ENCODE measurements at regions not wholly inside any gene's neighbourhood (a gene's known extent, or its start where the extent isn't known, plus 50 kb on each side); places are given as distances from the start of the nearest gene placed in this dataset.
"Not testable (repeated sequence)": the region's sequence is repeated elsewhere in the genome, so short reads cannot be mapped to it uniquely, and the experiment has no call there.

DNA sequence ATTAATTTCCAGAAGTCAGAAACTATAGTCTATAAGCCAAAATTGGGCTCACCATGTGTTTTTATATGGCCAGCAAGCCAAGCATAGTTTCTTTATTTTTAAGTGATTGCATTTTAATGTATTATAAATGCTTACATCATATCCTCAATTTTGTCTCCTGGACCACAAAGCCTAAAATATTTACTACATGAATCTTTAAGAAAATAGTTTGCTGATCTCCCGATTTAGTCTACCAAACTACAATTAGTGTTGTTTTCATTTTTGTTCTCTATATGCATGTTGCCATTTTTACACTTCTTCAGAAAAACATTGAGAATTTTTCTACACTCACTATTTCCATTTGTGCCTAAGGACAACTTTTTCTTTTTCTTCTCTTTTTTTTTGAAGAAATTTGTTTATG lies 954.5 kb upstream of the ADAMTS5 start:
- DNase-seq: not testable (repeated sequence)

DNA sequence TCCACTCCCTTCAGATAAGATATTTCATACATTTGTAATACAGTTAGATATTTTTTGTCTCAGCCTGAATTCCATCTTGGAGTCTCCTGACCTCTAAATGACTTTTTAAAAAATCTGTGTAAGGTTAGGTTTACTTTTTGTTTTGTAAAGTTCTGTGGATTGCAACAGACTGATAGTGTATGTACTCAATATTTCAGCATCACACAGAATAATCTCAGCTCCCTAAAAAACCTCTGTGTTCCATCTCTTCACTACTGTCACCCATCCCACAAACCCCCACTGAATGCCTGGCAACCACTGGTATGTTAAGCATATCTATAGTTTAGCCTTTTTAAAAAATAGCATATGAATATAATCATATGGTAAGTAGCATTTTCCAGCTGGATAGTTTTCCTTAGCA lies 951.1 kb upstream of the ADAMTS5 start:
- DNase-seq: not testable (repeated sequence)

DNA sequence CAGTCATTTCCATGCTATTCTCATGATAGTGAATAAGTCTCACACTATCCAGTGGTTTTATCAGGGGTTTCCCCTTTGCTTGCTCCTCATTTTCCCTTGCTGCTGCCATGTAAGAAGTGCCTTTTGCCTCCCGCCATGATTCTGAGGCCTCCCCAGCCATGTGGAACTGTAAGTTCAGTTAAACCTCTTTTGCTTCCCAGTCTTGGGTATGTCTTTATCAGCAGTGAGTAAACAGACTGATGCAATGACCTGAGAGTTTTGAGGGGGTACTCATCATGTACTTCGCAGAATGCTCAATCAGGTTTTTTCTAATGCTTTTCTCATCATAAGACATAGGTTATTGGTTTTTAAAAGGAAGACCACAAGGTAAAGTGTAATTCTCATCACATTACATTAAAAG lies 949.4 kb upstream of the ADAMTS5 start:
- DNase-seq: not testable (repeated sequence)

DNA sequence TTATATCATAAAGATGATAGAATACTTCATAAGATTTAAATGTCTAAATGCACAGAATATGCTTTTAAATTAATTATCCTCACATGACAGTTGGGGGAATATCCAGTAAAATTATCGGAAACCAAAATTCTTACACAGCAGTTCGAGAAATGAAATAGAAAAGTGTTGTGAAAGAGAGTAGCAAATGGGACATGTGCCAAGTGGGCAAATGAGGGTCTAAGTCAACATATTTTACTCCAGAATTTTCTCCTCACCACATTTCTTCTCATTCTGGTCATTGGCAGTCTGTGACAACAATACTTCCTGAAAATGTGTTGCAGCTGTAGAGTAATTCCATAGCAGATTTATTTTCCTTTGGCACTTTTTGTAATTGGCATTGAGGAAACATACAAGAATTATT lies 945.2 kb upstream of the ADAMTS5 start:
- not testable (repeated sequence) for DNase-seq

DNA sequence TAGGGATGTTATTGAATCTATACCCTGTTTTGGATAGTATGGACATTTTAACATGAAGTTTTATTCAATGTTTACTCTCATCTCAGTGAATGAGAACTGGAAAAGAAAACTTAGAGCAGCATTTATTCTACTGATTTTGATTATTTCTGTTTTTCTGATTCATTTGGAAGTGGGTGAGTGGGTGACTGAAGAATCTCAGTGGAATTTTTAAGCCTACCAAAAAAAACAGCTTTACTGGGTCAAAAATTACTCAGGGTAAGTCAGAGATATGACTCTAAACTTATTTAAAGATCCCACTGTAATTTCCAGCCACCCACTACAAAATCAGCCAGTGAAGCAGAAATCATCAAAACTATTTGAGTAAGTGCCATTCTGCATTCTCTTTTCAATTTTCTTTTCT lies 942.6 kb upstream of the ADAMTS5 start:
- DNase-seq: not testable (repeated sequence)

DNA sequence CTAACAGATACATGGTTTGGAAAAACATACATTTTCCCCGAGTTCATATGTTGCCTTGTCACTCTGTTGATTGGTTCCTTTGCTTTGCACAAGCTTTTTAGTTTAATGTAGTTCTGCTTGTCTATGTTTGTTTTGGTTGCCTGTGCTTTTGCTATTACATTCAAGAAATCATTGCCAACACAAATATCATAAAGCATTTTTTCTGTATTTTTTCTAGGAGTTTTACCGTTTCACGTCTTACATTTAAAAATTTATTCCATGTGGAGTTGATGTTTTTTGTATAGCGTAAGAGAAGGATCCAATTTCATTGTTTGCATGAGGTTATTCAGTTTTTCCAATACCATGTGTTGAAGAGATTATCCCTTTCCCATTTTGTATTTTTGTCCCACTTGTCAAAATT lies 941.9 kb upstream of the ADAMTS5 start:
- not testable (repeated sequence) for DNase-seq

DNA sequence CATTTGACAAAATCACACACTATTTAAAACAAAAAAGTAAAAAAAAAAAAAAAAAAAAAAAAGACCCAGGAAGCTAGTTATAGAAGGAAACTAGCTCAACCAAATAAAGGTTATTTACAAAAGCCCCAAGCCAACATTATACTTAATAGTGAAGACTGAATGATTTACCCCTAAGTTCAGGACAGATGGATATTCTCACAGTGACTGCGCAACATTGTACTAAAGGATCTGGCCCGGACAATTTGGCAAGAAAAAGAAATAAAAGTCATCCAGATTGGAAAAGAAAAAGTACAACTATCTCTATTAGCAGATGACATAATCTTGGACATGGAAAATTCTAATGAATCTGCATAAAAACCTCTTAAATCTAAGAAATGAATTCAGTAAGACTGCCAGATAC lies 936.0 kb upstream of the ADAMTS5 start:
- DNase-seq: not testable (repeated sequence)

DNA sequence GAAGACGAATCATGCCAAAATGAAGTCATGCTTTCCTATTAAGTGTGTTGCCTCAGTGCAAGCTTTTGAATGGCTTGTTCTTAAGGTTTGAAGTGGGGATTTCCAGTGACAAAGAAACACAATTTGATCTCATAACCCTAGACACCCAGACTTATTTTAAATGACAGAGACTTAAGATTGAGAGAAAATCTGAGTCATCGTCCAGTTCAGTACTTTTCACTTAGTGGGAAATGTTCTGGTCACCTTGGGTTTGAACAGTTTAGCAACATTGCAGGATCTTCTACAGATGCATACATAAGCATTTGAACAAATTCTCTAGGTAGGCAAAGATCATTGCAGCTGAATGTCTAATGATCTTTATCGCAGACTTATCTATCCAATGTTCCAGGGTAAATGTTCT lies 926.7 kb upstream of the ADAMTS5 start:
- DNase-seq: not testable (repeated sequence)

DNA sequence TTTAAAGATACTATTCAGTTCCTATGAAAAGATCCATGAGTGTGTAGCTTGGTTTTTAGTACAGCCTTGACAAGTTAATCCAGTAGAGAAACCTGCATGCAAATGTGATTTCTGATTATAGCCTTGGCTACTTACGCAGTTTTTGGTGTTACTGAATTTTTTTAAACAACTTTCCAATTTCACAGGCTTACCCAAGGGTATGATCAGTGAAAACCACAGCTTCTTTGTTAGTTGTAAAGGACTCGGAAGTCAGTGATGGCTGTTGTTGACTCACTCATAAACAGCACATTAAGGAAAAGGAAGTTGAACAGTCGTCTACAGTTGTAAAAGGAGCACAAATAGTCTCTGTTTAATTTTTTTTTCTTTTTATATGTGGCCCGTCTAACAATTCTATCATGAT lies 924.6 kb upstream of the ADAMTS5 start:
- DNase-seq: not testable (repeated sequence)

DNA sequence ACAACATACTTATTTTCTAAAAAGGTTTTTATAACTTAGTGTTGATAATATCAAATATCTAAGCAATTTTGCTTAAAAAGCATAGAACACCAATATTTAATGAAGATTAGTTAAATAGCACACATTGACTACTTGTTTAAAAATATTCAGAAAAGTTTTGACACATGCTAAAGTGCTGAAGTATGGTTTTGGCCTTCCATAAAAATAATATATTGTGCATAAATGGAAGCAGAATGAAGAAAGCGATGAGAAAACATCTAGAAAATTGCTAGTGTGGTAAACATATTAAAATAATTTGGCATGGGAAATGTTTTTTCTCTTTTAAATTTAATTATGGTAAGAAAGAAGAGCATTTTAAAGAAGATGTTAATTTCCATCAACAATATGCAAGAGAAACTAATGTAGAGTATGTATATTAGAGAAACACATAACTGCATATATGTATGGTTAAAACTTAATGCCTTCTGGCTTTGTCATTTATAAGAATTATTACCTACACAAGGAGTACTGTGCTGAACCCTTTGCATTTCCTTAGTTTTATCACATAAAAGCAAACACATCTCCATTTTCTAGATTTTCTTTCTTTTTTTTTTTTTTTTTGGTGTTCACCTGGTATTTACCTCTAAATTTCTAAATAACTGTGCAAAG lies 921.0 kb upstream of the ADAMTS5 start:
- not testable (repeated sequence) for DNase-seq

DNA sequence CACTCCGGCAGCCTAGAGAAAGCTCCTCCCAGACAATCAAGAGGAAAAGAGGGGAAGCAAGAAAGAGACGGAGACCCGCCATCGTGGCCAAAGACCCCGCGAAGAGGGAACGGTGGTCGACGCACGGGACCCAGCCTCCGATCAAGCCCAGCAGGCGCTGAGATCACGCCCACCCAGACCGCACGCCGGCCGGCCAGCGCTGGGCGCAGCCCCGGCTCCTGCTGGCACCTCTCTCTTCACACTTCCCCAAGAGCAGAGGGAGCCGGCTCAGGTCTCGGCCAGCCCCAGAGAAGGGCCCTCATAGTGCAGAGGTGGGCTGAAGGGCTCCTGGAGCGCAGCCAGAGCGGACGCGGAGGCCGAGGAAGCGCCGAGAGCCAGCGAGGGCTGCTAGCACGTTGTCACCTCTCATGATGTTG lies 918.4 kb upstream of the ADAMTS5 start:
- DNase-seq: no peak

DNA sequence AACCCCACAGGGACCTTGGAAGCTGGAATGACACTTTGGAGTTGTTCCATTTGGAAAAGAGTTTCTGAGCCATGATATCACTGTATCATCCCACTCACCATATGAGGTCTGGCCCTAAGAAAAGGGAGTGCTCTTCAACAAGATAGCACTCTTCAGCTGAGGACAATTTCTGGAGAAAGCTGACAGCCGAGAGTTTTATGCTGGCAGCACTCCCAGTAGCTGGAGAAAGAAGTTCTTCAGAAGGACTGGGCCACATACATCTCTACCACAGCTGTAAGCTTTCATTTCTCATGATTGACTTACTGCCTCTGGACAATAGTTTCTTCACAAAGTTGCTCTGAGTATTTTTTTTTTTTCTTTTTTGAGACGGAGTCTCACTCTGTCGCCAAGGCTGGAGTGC lies 914.4 kb upstream of the ADAMTS5 start:
- not testable (repeated sequence) for DNase-seq

DNA sequence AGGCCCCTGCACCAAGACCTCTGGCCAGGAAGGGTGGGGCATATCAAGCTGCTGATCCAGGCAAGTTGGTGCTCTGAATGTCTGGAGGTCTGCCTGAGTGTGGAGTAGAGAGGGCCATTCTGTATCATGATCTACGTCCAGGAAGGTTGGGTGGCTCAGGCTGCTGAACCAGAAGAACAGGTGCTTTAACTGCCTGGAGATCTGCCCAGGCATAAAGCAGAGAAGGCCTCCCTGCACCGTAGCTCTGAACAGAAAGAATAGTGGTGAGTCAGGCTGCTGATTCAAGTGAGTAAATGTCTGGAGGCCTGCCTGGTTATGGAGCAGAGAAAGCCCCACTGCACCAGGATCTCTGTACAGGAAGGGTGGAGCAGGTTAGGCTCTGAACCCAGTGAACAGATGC lies 905.5 kb upstream of the ADAMTS5 start:
- DNase-seq: not testable (repeated sequence)

DNA sequence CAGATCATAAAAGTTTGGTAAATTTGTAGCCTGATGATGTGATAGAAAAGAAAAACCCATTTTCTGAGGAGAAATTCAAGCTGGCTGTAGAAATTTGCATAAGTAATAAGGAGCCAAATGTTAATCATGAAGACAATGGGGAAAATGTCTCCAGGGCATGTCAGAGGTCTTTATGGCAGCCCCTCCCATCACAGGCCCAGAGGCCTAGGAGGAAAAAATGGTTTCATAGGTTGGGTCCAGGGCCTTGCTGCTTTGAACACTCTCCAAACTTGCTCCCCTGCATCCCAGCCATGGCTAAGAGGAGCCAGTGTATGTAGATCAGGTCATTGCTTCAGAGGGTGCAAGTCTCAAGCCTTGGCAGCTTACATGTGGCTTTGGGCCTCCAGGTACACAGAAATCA lies 903.9 kb upstream of the ADAMTS5 start:
- DNase-seq: not testable (repeated sequence)

DNA sequence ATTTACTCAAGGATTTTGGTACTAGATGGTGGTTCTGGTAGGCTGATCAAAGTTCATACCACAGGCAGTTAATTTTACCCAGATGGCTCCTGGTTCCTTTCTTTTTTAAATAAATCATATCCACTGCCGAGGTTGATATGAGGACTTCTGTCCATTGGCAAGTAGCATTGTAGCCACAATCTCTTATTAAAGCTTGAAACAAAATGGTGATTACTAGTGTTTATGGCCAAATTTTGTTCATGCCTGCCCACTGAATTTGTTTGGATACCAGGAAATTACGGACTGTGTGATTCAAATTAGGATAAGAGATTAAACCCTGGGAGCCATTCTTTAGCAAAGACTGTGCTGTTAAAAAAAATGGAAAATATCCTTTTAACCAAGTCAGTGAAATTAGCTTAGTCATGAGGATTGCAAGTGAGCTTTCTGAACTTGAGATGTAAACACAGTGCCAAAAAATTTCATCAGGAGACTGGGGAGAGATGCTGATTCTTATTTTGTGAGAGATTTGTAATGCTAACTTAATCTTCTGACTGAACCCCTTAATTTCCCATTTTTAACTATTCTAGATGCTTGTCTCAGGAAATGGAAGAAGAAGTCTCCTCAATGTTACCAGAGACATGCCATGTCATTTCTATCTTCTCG lies 893.5 kb upstream of the ADAMTS5 start:
- not testable (repeated sequence) for DNase-seq

DNA sequence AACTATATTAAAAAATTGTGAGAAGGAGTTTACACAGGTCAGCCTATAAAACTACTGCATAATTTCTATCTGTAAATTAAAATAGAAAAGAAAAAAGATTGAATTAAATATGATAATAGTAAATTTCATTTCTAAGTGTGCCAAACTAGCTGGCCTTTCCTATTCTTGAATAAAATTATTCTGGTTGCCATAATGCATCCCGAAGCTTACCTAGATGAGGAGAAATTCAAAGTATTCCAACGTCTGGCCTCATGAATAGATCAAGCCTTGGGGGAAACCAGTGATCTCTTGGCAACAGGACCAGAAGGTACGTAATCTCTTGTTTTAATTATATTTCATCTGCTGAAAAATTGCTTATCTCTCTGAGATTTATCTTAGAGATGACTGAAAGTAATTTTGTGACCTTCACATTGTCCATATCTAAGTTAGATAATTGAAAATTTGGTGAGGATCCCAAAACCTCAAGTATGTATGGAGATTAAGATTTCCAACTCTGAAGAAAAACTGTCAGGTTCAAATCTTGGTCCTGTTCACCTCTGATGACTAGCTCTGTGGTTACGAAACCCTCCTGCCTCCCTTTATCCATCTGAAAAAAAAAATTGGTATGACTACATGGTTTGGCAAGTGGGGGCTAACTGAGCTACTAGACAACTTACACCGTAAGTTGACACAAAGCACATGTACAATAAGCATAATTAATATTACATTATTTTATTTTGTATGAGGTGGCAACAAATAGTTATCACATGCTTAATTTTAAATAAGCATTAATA lies 891.4 kb upstream of the ADAMTS5 start:
- not testable (repeated sequence) for DNase-seq

DNA sequence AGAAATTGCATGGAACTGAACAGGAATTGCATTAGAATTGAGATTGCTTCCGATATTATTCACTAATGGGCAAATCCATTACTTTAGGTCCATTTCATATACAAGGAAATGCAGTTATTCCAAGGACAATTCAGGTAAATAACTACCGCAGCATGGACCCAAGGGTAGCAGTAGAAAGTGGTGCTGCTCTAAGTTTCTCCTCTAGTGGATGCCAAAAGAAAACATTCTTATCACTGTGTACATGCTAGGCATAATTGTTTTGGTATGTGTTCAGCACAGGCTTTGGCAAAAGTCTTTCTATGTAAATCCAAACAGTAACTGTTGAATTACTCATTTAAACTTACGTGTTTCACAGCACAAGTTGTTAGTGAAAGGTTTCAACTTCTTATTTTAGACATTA lies 890.1 kb upstream of the ADAMTS5 start:
- not testable (repeated sequence) for DNase-seq

DNA sequence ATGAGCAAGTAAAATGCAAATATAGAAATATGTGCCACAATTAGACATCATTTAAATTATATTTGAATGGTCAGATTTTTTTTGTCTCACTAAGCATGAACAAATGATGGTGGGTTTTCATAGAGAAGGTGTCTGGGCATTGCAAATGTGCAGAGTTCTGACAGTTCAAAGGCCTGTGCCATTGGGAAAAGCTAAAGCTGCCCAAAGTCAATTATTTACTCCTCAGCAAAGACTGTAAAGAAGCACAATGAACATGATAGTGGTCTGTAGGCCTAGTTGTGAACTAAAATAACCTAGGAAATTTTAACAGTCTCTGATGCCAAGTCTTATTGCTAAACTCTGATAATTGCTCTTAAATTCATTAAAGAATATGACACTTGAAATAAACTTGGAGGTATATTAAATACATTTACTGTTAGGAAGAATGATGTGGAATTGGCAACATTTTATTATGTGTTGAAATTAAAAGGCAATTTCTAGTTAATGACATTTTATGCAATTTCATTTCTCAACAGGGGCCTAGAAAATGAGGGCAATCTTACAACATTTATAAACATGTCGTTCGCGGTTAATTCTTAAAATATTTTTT lies 874.3 kb upstream of the ADAMTS5 start:
- DNase-seq: no peak

DNA sequence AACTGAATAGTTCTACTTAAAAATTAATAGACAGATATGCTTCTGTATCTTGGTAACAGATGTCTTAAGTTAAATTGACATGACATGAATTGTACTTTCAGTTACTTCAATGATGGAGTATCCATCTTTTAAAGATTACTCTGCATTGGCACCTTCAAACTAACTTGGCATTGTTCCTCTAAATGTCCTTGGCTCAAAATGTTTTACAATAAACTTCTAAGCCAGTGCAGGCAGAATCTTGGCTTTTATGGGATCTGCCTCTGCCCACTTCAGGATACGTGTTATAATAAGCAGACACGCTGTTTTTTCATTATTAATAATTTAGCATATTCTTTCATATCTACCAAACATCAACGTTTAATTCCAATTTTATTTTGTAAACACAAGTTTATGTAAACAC lies 873.4 kb upstream of the ADAMTS5 start:
- no peak for DNase-seq

DNA sequence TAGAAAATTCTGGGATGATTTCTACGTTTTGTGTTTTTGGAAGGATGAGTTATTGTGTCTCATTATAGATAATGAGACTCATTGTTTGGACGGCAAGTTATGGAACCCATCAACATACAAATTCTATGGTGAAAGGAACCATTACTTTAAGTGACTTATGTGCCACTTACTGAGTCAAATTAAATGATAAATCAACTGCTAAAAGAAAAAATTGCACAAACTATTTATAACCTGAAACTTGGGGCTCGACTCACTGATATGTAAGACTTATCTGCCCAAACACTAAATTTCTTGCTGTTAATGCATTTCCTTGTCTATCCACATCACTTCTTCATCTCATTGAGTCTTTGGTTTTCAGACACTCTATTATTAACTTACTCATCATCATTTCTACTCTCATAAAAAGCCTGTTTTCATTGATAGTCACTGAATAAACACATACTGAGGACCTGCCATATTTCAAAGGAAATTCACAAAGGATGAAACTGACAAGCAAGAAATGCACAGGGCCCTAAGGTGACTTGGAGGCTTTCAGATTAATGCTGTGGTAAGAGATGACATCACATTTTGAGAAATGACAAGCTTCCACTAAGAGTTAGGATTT lies 872.7 kb upstream of the ADAMTS5 start:
- DNase-seq: no peak

DNA sequence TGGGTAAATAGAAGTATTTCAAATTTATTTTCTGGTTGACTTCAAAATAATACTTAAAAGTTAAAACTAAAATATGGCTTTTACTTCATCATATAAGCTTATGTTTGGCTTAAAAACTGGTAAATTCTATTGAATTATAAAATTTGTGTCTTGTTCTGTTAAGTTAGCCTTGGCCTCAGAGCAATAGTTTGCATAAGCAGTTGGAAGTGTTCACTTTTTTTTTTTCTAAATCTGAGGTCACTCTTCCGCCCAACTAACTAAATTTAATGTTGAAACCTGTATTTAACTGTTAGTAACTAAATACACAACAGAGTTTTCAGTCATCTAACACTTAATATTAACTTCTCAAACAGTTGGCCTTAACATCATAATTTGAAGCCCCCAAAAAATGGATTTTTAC lies 871.7 kb upstream of the ADAMTS5 start:
- no peak for DNase-seq

DNA sequence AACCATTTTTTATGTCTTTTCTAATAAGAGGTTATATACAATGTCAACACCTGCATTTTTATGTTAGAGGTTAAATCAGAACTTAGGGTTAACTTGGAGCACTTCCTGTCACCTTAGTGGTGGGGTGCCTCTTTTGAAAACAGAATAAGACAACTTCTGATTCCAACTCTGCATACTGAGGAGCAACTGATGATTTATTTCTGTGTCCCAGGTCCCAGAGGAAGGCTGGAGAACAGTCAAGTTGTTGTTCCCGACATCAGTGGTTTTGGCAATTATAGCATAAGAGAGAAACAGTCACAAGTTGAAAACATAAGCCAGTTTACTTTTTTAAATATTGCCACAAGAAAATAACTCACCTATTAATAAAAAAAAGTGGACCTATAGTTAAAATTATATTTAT lies 871.0 kb upstream of the ADAMTS5 start:
- no peak for DNase-seq

DNA sequence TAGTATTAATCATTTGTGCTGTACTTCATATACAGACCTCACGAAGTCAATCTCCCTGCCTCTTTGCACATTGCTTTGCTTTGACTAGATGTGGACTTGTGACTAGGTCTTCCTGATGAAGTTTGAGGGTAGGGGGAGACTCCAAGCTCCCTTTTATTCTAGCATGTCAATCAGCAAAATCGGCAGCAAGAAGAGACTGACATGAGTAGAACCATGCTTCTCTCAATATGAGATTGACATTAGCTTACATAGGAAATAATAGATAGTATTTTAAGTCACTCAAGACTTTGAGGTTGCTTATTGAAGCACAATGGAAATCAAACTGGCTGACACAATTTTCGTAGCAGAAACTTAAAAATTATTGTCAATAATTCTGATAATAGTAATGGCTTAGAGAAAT lies 866.4 kb upstream of the ADAMTS5 start:
- no peak for DNase-seq

Data from NCI-H2081 treated with DMSO at 0.1 percent for 48 hours (cell line).